Adipose tissue (tissue), 3 donors: ENCODE measurements at regions not wholly inside any gene's neighbourhood (a gene's known extent, or its start where the extent isn't known, plus 50 kb on each side); places are given as distances from the start of the nearest gene placed in this dataset.
"Not testable (repeated sequence)": the region's sequence is repeated elsewhere in the genome, so short reads cannot be mapped to it uniquely, and the experiment has no call there.

Source experiments
- H3K27ac ChIP-seq: one replicate; pipeline ENCODE4 v1.5.1; 2013; ENCODE audit warnings: low read depth, low read length
- WGBS, 3 donors: extraction: QIAGEN DNeasy Blood & Tissue Kit; methylation state at CpG; one replicate each; pipeline ENCODE4 v1.1.7; 2013; 5-methylcytosine and 5-hydroxymethylcytosine counted together
- donor health status: healthy with polysubstance abuse.
- donor health status: Bipolar disorder and iron deficiency.
- donor health status: healthy.

DNA sequence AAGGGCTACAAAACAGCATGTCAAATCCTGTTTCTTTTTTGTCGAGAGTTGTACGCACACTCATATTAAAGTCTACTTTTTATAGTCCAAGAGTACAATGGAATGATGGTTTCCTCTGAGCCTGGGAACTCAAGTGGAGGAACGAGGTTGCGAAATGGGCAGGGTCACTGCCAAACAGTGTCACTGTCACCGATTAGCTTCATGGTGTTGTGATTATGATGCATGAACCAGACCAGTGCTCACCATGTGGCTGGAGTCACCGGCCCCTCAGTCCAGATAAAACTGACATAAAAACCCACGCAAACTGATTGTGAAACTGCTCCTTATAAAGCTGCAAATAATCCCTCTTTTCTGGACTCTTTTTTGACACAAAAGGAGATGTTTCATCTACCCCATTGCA, 122.0 kb downstream of the COPS8 start:
- 37 to 41% (median 39%) methylated on average over 7 of the region's 7 CpGs for WGBS, 3 donors
- no peak overlapping the region for H3K27ac ChIP-seq

DNA sequence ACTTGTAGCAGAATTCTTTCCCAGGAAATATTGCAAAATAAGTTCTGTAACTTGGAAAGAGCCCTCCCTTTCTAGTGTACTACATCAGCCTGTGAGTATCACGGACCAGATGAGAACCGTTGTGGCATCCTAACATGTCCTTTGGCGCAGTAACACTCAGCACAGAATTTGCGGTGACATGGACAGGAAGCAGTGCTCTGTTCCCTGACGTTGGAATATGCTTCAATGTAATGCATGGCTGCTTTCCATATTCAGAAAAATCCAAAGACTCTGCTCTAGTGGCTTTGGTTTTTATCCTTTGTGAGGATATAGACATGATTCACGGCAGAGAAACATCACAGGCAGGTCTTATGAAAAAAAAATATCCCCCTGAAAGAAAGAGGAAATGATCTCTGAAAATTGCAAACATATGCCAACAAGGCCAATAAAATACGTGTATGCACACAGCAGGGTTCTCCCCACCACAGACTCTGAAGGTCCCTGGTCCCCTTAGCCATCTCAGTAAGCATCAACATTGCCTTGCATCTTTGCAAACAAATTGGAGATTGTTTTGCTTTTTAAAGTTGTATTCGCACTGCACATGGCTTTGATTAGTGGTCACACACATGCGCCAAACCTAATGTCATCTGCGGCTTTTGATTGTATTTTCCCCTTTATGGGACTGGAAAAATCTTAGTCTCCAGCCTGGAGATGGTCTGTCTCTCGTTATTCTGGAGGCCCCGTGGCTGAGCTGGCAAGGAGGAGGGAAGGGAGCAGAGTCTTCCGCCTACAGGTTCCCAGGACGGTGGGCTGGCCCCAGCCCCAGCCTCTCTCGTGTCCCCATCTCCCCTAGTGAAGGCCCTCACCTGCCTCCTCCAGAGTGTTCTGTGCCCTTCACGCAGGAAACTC, 122.9 kb downstream of the COPS8 start:
- H3K27ac ChIP-seq = no peak overlapping the region
- WGBS, 3 donors = 45 to 65% (median 65%) methylated on average over 16 of the region's 16 CpGs

DNA sequence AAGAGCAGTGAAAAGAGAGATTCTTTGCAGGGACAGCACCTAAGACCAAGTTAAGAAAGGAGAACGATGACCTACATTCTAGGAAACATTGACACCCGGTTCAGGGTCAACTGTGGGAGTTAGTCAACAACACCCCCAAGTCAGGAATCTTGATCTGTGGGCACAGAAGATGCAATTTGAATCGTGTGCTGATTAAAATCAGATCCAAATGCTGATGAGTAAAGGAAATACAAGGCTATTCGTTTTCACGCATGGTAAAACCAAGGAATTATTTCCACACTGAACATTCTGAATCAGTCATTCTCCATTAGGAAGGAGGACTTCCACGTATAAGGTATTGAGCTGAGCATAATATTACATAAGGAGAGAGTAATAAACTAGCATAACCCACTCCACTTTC, 124.2 kb downstream of the COPS8 start:
- no peak overlapping the region for H3K27ac ChIP-seq
- WGBS, 3 donors = 72 to 84% (median 81%) methylated on average over 6 of the region's 6 CpGs

DNA sequence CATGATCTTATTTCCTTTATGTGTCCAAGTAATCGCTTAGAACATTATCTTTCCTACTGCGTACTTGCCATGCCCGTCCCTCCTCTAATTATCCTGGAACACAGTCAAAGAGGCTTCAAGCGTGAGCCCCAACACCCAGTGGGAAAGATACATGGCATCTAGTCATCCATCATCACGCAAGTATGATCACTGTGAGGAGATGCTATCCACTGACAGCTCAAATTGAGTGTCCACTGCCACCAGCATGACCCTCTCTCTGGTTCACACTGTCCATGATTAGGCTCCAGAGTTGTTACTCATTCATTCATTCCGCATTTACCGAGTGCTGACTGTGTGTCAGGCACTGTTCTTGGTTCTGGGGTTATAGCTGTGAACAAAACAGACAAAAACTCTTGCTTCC, 124.6 kb downstream of the COPS8 start:
- WGBS, 3 donors = 89 to 96% (median 91%) methylated on average over 7 of the region's 7 CpGs
- H3K27ac ChIP-seq = no peak overlapping the region

DNA sequence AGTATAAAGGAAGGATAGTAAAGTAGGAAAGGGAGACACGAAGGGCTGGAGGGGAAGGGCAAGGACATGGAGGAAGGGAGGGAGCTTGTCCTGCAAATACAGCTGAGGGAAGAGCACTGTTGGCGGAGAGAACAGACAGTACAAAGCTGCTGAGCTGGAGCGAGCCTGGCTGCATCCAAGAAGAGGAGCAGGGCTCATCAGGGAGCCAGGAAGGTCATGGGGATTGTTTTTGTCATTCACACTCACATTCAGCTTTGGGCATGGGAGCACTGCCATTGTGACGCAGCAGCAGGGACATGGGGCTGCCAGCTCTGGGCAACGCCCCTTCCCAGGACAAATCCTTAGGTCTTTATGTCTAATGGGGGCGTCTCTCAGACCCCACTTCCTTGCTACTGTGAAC, 125.1 kb downstream of the COPS8 start:
- WGBS, 3 donors = 59 to 71% (median 71%) methylated on average over 6 of the region's 6 CpGs
- H3K27ac ChIP-seq = no peak overlapping the region

DNA sequence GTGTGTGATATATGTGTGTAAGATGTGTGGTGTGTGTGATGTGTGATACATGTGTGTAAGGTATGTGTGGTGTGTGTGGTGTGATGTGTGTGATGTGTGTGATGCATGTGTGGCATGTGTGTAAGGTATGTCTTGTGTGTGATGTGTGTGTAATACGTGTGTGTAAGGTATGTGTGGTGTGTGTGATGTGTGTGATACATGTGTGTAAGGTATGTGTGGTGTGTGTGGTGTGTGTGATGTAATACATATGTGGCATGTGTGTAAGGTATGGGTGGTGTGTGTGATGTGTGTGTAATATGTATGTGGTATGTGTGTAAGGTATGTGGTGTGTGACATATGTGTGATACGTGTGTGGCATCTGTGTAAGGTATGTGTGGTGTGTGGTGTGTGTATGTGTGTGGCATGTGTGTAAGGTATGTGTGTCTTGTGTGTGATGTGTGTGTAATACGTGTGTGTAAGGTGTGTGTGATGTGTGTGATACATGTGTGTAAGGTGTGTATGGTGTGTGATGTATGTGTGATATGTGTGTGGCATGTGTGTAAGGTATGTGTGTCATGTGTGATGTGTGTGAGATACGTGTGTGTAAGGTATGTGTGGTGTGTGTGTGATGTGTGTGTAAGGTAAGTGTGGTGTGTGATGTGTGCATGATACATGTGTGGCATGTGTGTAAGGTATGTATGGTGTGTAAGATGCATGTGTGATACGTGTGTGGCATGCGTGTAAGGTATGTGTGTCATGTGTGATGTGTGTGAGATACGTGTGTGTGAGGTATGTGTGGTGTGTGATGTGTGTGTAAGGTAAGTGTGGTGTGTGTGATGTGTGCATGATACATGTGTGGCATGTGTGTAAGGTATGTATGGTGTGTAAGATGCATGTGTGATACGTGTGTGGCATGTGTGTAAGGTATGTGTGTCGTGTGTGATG, 126.9 kb downstream of the COPS8 start:
- WGBS, 3 donors = 88 to 96% (median 95%) methylated on average over 9 of the region's 9 CpGs
- H3K27ac ChIP-seq = not testable (repeated sequence)

DNA sequence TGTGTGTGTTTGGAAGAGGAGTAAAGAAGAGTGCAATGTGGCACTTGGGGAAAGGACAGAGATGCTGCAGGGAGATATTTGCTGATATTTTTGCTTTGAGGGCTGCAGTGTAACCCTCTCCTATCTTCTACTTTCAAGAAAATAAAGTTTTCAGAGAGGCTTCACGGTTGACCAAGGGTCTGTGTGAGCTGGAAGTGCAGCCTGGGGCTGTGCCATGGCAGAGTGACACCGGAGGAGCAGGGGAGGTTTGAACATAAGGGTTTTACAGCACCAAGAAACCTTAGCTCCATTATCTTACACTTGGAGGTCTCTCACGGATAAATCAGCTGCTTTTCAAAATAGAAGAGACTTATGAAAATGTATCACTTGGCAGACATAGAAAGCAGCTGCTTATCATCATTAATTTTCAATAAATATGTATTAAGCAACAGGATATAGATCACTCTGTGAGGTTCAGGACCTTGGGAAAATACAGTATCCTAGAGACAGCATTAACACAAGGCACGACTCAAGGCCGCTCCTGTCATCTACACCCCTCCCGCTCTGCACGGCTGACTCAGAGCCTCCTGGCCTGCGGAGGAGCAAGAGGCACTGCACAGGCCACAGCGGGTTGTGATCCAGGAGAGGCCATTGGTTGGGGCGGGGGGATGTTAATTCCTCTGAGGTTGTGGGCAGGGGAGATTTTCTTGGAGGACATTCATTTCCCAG, 127.8 kb downstream of the COPS8 start:
- WGBS, 3 donors = 31 to 64% (median 63%) methylated on average over 10 of the region's 10 CpGs

DNA sequence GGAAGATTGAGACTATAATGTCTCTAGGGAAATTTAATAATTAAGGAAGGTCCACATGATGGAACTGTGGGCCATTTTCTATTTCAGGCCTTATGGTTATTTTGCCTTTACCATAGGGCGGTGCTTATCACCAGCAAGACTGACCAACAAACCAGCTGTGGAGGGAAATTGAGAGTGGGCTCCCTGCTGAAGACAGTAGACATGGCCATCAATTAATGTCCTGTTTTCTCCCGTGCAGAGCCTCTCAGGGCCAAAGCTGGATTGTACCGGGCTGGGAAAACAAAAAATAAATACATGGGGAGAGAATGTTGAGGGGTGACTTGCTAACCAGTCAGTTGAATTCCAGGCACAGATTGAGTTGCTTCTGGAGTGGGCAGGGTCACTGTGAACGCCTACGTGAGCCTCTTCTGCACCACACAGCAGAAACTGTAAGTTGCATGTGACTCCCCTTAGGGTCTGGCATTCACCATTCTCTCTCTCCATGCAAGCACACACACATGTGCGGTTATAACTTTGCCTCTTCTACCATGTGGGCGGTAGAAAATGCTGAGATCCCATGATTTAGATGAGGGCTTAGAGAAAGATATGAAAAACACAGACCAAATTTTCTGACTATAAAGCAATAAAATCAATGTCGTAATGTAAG, 128.5 kb downstream of the COPS8 start:
- no peak overlapping the region for H3K27ac ChIP-seq
- WGBS, 3 donors = 84 to 88% (median 87%) methylated on average over 8 of the region's 8 CpGs

More for the DNA sequence above, 127.8 kb downstream of the COPS8 start:
- H3K27ac ChIP-seq = no peak overlapping the region

DNA sequence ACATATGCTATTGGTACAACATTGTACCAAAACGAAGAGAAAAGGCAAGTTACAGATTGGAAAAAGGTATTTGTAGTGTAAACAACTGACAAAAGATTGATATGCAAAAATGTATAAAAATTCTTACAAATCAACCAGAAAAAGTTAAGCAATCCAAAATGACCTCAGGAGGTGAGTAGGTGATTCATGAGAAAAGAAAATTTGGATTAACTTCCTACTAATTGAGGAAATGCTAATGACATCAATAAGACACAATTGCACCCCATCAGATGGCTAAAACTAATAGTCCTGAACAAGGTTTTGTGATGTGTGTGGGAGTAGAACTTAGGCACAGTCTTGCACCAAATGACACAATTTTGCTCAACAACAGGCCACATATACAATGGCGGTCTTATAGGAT, 129.3 kb downstream of the COPS8 start:
- 82 to 95% (median 93%) methylated on average over 2 of the region's 2 CpGs for WGBS, 3 donors
- no peak overlapping the region for H3K27ac ChIP-seq

DNA sequence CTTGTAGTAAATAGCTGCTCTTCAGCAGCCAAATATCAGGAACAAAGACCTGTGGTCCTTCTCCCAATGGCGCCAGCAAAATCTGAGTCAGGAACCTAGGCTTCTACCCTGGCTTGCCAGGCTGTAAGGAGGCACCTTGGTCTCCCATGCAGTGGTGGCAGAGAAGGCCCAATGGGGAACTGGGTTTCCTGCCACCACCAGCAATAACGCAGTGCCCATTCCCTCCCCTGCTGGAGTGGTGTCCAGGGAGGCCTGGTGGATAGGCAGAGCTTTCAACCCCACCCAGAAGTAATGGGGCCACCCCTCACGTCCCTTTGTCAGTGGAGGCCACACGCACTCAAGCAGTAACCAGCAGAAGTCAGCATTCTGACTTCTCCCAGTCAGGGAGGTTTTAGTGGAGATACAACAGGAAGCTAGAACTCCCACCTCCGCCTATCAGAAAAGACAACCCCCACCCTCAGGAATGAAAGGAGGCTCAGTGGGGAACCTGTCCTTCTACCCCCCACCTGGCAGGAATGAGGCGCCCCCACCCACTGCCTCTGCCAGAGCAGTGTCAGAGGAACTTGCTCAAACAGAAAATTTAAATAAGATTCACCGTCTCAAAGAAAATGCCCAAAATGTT, 132.4 kb downstream of the COPS8 start:
- no peak overlapping the region for H3K27ac ChIP-seq
- 62 to 82% (median 81%) methylated on average over 7 of the region's 7 CpGs for WGBS, 3 donors

DNA sequence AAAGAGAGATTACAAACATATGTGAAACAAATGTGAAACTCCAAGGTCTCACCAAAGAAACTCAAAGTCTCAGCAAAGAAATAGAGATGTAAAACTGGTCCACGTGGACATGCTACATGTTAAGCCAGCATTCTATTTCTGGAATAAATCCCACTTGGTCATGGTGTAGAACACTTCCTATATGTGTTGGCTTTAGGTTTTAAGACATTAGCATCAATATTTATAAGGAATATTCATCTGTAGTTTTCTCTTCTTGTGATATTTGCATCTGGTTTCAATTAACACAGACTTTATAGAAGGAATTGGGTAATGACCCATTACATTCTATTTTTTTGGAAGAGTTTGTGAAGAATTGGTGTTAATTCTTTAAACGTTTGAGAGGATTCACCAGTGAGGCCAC, 133.1 kb downstream of the COPS8 start:
- 48 to 68% (median 60%) methylated on average over 2 of the region's 2 CpGs for WGBS, 3 donors
- H3K27ac ChIP-seq = no peak overlapping the region

DNA sequence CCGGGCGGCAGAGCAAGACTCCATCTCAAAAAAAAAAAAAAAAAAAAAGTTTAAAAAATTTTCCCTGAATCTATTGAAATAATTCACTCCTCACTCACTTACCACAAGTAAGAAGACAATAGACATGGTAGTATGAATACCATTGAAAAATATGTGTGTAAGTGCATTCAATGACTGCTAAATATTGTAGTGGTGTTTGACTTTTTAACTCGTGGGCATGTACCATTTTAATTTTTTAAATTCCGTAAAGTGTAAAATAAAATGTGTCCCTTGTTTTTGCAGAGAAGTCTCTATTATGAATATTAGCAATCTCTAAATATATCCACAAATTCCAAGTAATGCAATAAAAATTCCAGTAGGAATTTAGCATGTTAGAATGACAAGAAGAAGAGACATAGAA, 134.1 kb downstream of the COPS8 start:
- H3K27ac ChIP-seq = no peak overlapping the region
- WGBS, 3 donors = 77 to 88% (median 84%) methylated on average over 2 to 4 of the region's 4 CpGs

DNA sequence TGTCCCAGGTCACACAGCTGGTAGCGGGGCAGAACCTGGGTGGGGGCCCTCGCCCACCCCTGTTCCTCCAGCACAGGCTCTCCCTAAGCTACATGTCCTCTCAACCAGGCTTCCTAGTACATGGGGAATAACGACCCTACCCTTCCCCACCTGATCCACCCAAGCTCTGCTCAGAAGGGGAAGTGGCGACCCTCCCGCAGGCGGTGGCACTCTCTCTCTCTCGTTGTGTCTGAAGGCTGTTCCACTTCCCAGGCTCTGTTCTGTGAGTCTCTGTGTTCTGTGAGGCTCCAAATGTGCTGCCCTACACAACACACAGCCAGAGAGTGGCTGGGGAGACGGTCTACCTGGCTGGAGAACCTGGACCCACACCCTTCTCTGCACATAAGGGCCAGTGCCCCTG, 135.8 kb downstream of the COPS8 start:
- no peak overlapping the region for H3K27ac ChIP-seq

DNA sequence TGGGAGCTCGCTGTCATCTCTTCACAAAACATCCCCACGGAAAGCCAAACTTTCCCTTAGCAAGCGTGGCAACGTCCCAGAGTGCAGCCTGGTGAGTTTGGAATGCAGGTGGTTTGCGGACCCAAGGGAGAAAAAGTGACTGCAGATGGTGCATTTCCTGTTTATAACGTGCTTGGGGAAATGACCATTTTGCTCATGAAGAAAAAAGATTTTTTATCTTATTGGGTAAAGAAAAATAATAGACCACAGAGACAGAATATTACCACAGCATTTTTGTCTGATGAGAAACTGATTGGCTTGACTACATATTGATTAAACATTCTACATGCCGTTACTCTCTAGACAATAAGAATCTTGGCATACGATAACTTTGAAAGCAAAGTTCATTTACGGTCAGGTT, 136.5 kb downstream of the COPS8 start:
- H3K27ac ChIP-seq = no peak overlapping the region

More for the DNA sequence above, 135.8 kb downstream of the COPS8 start:
- 66 to 74% (median 71%) methylated on average over 8 of the region's 8 CpGs for WGBS, 3 donors

DNA sequence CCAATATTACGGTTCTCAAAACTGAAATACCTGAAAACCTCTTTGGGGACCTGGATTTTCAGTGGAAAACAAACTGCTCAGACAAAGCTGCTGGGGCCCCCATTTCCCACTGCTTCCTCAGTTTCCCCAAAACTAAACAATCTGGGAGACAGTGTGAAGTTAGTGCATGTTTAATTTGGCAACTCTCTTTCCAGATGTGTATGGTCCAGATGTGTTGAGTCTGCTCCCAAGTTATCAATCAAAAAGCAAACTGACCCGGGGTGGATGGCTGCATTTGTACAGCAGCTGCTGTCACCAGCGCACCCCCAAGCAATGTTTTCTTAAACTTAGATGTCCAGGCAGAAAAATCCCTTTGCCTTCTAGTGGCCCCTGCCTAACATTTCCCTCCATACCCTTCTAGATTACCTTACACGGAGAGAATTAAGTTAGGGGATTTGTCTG, 136.9 kb downstream of the COPS8 start:
- 49 to 55% (median 51%) methylated on average over 4 of the region's 4 CpGs for WGBS, 3 donors
- no peak overlapping the region for H3K27ac ChIP-seq

More for the DNA sequence above, 136.5 kb downstream of the COPS8 start:
- 32 to 46% (median 40%) methylated on average over 9 of the region's 9 CpGs for WGBS, 3 donors

DNA sequence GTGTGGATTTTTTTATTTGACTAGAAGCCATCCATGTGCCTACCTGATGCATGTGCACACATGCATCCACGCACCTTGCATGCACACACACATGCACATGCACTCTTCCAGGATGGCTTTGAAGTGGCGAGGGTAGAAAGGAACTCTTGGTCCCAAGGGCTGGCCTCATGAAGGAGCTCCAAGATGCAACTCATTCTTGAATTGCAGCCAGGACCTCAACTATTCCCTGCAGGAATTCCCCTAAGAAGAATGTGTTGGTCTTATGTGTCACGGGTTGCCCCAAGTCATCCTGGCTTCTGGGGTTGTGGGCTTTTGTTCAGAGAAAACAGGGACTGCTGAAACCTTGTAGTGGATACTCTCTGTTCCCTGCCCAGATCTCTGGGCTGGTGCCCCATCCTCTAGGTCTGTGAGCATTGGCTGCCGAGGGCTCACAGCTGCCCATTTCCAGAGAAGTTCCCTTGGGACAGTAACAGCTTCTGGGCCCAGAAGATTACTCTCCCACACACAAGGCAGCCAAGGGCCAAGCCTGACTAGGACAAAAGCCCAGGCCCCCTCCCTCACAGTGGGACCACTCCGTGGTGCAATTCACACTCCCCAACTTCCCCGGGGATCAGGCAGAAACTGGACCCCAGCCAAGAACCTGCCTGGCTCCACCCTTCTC, 137.6 kb downstream of the COPS8 start:
- 30 to 46% (median 41%) methylated on average over 6 of the region's 6 CpGs for WGBS, 3 donors
- no peak overlapping the region for H3K27ac ChIP-seq

DNA sequence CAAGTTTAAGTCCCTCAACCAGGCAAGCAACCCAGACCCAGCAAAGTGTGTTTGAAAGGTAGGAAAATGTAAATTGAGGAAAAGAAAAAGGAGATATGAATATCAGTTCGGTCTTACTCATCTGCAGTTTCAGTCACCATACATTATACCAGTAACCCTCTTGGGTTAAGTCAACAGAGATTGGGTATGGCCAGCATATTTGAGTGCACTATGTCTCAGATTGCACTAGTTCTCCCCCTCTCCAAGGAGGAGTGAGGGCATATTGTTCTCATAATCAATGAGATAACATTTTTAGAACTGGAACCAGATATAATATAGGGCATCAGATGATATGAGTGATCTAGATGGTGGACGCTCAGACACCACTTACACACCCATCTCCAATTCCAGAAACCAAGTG, 141.5 kb downstream of the COPS8 start:
- 79 to 97% (median 93%) methylated on average over 2 of the region's 2 CpGs for WGBS, 3 donors

More for the DNA sequence above, 141.5 kb downstream of the COPS8 start:
- no peak overlapping the region for H3K27ac ChIP-seq
